NB4 (cell line): ENCODE measurements at regions not wholly inside any gene's neighbourhood (a gene's known extent, or its start where the extent isn't known, plus 50 kb on each side); places are given as distances from the start of the nearest gene placed in this dataset.
"Not testable (repeated sequence)": the region's sequence is repeated elsewhere in the genome, so short reads cannot be mapped to it uniquely, and the experiment has no call there.

Source experiments
- DNase-seq: peaks from one replicate; pipeline ENCODE4 v3.0.0; 2010; ENCODE audit warnings: low read depth
- H3K4me3 ChIP-seq: one replicate; pipeline ENCODE4 v1.5.1; 2011; ENCODE audit warnings: mild to moderate bottlenecking, low read depth, low read length, moderate library complexity
- CTCF ChIP-seq: IDR thresholded peaks from one replicate; pipeline ENCODE4 v1.5.1; 2012; ENCODE audit warnings: low read depth, low read length
- MYC ChIP-seq: IDR thresholded peaks from 2 replicates; pipeline ENCODE4 v1.6.1; 2011; ENCODE audit warnings: low read depth, low read length
- POLR2A ChIP-seq: IDR thresholded peaks from 2 replicates; pipeline ENCODE4 v1.6.1; 2011; ENCODE audit warnings: mild to moderate bottlenecking; ENCODE audit not compliant: insufficient read length; ENCODE audit errors: extremely low read depth
- TF ChIP-seq, protein P1 (sequence below): IDR thresholded peaks from 2 replicates; pipeline ENCODE4 v1.6.1; 2011; ENCODE audit warnings: low read depth, low read length

DNA sequence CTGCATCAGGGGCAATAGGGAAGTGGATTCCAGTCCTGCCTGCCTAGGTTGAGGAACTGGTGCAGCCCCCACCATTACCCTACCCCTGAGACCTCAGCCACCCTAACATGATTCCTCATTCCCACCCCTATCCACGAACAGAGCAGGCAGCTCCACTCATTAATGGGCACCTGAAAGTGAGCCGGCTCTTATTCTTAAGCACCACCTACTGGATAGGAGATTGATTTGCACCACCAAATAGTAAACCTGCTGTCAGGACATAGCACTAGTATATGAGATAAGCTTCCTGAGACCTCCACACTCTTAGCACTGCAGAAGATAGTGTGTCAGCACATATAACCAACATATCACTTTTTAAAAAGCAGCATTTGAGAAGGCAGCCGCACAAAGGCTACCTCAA lies 573.2 kb downstream of the SOX5 start:
- no peak overlapping the region for H3K4me3 ChIP-seq
- TF ChIP-seq CTCF (peak; percentile 23), POLR2A (no peak)
- peak; percentile 21 for DNase-seq

GRCh38 chr12:23380419-23381100 lies 568.9 kb downstream of the SOX5 start:
- H3K4me3 ChIP-seq, result no peak overlapping the region
- TF ChIP-seq CTCF (no peak), POLR2A (no peak), MYC (no peak)
- TF ChIP-seq, protein P1, sequence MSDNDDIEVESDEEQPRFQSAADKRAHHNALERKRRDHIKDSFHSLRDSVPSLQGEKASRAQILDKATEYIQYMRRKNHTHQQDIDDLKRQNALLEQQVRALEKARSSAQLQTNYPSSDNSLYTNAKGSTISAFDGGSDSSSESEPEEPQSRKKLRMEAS, result no peak

DNA sequence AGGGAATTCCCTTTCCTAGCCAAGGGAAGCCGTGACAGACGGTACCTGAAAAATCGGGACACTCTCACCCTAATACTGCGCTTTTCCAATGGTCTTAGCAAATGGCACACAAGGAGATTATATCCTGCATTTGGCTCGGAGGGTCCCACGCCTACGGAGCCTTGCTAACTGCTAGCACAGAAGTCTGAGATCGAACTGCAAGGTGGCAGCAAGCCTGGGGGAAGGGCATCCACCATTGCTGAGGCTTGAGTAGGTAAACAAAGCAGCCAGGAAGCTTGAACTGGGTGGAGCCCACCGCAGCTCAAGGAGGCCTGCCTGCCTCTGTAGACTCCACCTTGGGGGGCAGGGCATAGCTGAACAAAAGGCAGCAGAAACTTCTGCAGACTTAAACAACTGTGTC lies 560.6 kb downstream of the SOX5 start:
- DNase-seq, H3K4me3 ChIP-seq: not testable (repeated sequence)

More at GRCh38 chr12:23380419-23381100, 568.9 kb downstream of the SOX5 start:
- DNase-seq, result no peak

DNA sequence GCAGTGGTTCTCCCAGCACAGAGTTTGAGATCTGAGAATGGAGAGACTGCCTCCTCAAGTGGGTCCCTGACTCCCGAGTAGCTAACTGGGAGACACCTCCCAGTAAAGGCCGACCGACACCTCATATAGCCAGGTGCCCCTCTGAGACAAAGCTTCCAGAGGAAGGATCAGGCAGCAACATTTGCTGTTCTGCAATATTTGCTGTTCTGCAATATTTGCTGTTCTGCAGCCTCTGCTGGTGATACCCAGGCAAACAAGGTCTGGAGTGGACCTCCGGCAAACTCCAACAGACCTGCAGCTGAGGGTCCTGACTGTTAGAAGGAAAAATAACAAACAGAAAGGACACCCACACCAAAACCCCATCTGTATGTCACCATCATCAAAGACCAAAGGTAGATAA lies 560.2 kb downstream of the SOX5 start:
- DNase-seq, H3K4me3 ChIP-seq: not testable (repeated sequence)

- DNase-seq, result no peak
- no peak for TF ChIP-seq MYC
- TF ChIP-seq, protein P1, result no peak
- TF ChIP-seq POLR2A, result no peak
- no peak for TF ChIP-seq CTCF
- H3K4me3 ChIP-seq, result no peak overlapping the region
These were observed 550.0 kb downstream of the SOX5 start for GRCh38 chr12:23399402-23399933.

GRCh38 chr12:23415180-23415579 lies 534.3 kb downstream of the SOX5 start:
- TF ChIP-seq POLR2A (no peak), MYC (no peak), CTCF (no peak)
- TF ChIP-seq, protein P1, result no peak
- H3K4me3 ChIP-seq, result no peak overlapping the region
- no peak for DNase-seq

DNA sequence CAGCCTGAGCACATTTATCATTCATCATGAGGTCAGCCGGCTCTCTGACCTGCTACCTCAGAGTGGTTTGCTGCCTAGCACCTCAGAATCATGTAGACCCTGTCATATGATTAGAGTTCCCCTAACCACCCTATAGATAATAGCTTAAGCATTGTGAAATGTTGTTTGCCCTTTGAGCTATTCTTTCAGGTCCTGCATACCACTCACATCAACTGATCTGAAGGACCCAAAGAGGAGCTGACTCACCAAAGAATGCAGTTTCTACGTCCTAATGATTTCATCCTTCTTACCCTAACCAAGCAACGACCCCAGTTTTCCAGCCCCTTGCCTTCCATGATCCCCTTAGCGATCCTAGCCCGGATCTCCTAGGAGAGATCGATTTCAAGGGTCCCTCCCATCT lies 527.9 kb downstream of the SOX5 start:
- no peak for TF ChIP-seq CTCF
- TF ChIP-seq, protein P1, result no peak
- TF ChIP-seq MYC, result no peak
- no peak for TF ChIP-seq POLR2A
- H3K4me3 ChIP-seq, result no peak overlapping the region

More for the DNA sequence above, 527.9 kb downstream of the SOX5 start:
- DNase-seq, result no peak
